GM21619 (cell line): ENCODE measurements at regions not wholly inside any gene's neighbourhood (a gene's known extent, or its start where the extent isn't known, plus 50 kb on each side); places are given as distances from the start of the nearest gene placed in this dataset.
"Not testable (repeated sequence)": the region's sequence is repeated elsewhere in the genome, so short reads cannot be mapped to it uniquely, and the experiment has no call there.

Source experiments
- ATAC-seq: cut with Tn5 transposase; IDR thresholded peaks from one replicate; pipeline ENCODE4 v1.9.1; 2021; ENCODE audit not compliant: unreplicated experiment

DNA sequence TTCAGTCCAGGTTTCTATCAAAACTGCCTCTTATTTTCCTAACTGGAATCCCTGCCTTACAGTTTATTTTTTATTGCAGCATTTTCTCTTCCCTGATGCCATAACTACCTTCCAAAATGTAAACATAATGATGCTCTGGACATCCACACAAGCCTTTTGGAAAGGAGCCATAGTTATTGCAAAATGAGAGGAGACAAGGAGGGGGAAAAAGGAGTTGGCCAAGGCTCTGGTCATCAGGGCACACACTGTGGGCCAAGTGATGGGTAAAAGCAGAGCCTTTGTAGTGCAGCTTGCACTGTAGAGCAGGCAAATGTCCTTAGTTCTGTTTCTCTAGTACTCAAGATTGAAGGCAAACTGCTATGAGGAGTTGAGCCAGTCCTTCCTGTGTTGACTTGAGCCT, 289.3 kb upstream of the MTPN start:
- ATAC-seq, result no peak

DNA sequence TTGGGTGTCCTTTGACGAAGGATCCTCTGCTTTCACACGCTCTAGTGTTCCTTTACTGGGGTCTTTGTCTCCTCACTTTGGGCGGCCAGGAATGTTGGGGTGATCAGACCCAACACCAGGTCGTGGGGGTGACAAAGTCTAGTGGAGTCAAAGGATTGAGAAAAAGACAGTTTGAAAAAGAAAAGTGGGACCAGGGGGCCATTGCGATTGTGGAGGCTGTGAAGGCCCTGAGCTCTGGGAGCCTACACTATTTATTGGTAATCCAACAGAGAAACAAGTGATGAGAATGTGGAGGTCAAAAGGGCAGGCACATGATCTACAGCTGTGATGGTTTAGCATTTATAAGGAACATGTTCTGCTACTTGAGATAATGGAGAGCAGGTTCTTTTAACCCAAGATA, 287.1 kb upstream of the MTPN start:
- not testable (repeated sequence) for ATAC-seq

DNA sequence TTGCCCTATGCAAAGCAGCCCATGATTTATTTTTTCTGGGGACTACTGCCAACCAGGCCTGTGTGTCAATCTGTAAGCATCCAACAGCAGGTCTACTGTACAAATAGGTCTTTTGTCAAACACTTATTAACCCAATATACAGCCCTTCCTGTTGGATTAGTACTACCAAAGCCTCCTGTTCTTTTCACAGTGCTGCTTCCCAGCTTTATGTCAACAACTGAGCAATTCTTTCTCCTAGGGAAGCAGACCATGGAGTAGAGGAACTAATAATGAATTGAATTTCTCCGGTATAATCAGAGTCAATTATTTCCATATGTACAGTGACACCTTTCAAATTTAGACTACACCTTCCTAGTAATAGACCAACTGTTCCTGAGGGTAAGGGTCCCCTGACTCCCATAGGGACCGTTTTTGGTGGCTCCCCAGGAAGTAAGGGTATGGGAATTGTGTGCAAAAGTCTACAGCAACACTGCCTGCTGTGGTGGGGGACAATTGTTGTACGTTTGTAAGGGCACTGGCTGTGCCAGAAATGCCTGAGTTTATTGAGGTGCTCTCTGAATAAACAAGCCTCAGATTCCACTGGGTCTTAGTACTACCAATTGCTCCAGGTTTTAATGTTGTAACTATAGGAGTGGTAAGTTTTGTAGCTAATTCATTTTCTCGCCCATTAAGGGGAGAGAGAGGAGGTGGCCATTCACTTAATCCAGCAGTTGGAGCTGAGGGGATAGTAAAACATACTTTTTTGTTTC, 286.1 kb upstream of the MTPN start:
- ATAC-seq, result not testable (repeated sequence)

DNA sequence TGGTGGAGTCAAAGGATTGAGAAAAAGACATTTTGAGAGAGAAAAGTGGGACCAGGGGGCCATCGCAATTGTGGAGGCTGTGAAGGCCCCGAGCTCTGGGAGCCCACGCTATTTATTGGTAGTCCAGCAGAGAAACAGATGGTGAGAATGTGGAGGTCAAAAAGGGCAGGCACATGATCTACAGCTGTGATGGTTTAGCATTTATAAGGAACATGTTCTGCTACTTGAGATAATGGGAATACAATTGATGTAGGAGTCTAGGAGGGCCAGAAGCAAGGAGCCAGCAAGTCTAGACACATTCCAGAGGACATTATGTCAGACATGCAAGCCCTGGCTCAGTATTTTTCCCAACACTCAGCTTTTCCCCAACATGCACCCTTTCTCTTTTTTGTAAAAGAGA, 283.4 kb upstream of the MTPN start:
- not testable (repeated sequence) for ATAC-seq

DNA sequence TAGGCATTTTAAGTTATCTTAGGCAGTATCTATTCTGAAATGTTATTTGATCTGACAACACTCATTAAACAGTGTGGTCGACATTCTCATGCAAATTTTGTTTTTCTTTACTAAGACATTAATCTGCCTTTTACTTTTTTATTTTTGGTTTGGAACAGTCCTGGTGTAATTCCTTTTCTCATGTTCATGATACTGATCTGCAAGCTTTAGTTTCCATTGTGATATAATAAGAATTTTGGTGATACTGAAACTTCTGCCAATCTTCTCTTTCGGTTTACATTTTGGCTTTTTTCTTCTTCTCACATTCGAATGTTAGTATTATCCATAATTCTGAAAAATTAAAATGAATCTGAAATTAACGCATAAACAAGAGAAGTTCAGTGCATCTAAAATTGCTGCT, 281.9 kb upstream of the MTPN start:
- no peak for ATAC-seq

DNA sequence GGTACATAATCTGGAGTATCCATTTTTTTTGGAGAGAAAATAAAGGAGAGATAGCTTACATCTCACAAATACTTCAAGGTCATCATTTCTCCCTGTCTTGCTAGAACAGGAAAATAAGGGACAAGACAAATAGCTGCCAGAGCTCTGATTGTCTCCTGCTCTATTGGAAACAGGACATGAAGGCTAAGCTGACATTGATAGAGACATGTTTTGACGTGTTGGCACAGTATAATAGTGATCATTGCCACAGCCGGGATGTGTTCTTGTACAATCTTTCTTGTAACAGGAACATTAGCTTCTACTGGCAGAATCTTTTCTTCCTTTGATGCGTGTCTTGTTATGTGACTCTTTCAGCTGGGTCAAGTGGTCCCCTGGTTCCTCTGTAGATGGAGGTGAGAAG, 279.3 kb upstream of the MTPN start:
- no peak for ATAC-seq

DNA sequence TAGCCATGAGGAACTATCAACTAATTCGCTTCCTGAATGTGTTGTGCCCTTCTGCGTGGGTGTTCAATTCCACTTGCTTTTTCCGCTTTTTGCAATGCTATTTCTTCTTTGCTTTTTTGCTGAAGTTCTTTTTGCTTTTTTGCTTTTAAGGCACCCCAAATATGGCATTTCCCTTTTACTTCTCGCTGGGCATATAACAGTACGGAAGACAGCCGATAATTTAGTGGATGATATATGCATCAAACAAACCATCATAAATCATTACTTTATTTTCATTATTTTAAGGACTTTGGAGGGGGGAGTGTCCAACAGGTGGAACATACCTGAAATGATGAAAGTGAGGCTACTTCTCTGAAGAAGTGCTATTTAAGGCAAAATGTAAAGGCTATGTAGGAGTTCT, 277.0 kb upstream of the MTPN start:
- ATAC-seq, result no peak

DNA sequence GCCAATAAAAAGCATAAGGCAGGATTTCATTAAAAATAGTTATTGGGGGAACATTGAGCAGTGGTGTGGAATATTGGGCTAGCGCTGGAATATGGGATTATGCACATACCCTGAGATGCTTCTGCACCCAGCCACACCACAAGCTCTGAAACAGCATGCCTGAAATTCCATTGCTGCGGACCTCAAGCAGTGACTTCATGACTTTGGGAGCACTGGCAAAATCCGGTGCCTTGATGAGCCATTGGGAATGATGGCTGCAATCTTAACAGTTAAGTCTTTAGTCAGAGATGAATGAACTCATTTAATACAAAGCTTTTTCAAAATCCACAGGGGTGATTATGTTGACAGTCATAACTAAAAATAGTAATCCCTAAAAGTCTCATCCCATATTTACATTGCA, 274.7 kb upstream of the MTPN start:
- no peak for ATAC-seq

DNA sequence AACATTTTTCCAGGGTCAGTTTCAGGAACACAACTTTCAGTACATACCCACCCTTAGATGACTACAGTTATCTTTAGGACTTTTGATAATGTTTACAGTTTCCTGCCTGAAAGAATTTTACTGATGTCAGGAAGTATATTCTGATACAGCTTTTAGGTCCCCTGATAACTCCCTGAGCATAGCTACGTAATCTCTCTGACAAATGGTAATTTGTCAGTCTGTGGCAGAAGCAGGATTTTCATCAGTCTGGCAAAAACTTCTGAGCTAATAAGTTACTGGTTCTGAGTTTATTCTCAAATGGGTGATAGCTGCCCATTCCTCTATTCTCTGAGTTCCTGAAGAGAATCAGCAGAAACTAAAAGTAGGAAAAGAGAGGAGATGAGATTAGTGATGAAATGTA, 270.1 kb upstream of the MTPN start:
- no peak for ATAC-seq

DNA sequence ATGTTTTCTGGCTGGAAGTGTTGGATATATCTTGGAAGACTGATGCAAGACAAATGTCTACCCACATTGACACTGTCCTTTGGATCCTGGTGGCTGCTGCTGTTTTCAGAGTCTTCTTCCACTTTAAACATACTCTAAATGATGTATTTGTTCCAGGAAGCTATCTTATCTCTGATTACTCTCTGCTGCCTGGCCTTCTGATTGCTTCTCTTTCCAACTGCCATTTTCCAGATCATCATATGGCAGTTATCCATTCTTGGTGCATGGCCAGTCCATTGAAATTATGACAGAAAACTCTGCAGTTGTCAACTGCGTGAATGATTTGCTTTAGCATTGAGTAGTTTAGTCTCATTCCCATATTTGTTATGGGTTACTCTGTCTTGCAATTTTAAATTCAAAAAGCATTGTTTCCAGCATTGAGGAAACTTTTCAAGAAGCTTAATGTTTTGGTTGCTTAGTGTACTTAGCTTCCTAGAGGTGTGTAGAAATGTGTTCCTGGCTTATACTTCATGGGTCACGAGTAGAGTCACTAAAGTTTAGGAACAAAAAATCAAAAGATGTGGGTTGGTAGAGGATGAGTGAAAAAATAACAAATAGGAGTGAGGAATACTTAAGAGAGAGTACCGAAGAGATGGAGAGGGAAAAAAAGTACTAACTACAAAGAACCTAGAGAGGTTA, 268.3 kb upstream of the MTPN start:
- no peak for ATAC-seq

DNA sequence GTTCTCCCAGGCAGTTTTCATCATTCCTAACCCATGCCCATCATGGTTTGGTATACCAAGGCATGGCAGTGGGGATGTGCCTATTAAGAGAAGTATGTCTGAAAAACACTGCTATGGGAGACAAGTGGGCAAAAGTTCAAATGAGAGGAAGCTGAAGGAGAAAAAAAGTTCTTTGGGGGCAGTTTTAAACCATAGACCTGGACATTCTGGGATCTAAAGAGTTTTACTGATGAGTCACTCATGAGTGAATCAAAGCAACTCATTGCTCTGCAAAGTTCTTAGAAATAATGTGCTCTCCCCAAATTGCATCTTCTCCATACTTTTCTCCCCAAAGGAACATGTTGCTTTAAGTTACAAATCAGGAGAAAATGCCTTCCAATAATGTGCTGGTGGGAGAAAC, 256.9 kb upstream of the MTPN start:
- ATAC-seq, result no peak

DNA sequence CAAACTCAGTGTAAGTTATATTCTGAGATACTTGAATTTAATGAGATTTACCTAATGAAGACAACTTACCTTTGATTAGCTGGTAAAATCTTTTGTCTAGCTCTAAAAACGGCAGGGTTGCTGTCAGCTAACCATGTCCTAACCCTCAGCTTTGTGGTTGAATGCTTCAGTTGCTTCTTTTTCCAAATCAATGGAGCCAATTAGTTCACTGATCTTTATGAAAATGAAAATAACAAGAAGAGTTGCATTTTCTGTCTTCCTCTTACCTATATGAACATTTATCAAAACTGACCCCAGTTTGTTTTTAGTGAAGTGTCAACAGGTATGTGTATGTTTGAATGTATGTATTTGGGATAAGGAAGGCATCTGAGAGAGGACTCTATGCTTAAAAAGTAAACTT, 253.1 kb upstream of the MTPN start:
- ATAC-seq, result no peak

DNA sequence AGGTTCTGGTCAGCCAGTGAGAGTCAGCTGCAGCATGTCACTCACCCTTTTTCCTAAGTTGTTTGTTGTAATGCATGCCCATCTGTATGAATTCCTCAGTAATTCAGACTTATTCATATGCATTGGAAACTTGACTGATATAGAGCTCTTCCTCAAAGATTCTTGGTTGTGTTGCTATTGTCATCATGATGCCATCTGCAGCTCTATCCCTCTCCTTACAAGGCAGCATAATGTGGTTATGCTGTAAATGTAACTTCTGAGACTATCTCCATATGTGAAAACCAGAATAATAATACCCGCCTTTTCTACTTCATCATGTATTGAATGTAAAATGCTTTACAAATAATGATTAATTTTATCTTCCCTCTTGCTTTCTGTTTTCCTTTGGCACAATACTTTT, 252.6 kb upstream of the MTPN start:
- no peak for ATAC-seq

DNA sequence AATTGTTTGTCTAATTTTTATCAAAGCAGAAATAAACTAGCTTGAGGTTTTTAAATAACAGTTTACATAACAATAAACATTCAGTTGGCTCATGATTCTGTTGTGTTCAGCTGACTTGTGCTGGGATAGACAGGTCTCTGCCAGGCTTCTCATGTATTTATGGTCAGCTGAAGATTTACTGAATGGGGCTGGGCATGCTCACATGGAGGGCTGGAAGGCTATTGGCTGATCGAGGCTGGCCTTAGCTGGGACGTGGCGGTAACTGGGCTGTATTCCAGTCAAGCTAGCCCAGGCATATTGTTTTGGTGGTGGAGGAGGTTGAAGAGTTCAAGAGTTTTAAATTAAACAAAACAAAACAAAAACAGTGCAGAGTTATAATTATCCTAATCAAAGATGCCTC, 251.0 kb upstream of the MTPN start:
- no peak for ATAC-seq

DNA sequence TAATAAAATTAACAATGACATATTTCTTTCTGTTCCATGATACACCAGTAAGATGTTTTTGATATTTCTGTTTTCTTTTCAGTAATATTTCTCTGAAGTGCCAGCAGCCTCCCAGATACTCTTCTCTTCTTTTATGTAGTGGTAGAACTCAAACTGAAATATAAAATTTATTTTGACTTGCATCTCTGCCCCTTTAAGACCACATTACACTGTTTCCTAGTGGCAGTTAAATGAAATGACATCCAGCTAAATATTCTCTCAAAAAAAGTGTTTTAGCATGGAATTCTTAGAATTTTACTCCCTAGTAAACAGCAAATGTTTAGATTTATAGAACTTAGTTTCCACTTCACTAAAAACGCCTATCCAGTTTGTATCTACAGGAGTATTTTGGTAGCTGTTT, 237.2 kb upstream of the MTPN start:
- no peak for ATAC-seq

DNA sequence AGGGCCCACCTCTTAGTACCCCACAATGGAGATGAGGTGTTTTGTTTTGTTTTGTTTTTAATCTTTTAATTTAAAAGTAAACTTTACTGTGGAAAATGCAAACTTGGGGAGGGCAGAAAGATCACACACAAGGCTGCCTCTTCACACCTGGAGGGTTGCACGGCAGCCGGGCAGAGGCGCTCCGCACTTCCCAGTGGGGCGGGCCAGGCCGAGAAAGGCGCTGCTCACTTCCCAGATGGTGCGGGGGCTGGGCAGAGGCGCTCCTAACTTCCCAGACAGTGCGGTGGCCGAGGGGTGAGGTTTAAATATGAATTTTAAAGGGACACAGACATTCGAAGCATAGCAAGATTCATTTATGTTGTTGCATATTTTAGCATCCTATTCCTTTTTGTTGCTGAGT, 235.9 kb upstream of the MTPN start:
- no peak for ATAC-seq

DNA sequence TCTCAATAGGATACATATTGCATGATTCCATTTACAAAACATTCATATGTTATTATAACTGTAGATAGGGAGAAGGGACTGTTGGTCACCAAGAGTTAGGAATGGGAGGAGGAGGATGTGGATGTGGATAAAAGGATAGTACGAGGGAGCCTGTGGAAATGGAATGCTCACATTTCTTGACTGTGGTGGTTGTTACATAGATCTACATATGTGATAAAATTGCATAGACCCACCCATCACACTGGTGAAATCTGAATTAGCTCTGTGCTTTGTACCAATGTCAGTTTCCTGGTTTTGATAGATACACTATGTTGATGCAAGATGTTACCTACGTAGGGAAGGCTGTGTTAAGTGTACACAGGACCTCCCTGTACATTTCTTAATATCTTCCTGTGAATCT, 233.5 kb upstream of the MTPN start:
- no peak for ATAC-seq

DNA sequence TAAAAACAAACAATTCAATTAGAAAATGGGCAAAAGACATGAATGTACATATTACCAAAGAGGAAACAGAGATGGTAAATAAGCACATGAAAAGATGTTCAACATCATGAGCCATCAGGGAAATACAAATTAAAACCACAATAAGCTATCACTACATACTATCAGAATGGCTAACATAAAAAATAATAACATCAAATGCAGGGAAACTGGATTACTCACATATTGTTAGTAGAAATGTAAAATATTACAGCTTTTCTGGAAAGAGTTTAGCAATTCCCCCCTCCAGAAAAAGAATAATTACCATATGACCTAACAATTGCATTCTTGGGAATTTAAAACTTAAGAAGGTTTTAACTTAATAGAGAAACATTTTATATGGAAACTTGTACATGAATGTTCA, 232.9 kb upstream of the MTPN start:
- no peak for ATAC-seq

DNA sequence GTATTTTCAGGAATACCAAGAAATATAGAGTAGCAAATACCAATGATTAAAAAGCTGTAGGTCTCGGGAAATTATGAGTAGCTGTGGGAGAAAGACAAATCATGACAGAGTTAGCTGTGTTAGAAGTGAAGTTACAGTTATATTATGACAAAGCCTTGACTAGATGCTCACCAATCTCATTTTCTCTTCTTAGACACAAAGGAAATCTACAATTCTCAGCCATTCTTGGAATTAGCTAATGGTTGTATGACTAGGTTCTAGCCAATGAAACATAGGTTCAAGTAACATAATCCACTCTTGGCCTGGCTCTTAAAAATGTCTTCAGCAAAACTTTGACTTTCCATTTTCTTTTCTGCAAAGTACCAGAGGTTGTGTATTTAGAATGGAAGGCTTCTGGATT, 228.8 kb upstream of the MTPN start:
- ATAC-seq, result no peak

DNA sequence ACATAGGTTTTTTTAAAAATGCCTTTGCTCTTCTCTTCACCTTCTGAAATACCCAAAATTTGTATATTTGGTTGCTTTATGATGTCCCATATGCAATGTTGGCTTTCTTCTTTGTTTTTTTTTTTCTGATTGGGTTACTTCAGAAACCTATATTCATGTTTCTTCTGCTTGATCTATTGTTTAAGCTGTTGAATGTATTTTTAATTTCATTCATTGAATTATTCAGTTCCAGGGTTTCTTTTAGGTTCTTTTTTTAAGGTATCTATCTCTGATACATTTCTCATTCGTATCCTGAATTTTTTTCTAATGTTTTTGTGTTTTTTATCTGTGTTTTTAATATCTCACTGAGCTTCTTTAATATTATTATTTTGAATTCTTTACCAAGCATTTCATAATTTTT, 221.0 kb upstream of the MTPN start:
- no peak for ATAC-seq

DNA sequence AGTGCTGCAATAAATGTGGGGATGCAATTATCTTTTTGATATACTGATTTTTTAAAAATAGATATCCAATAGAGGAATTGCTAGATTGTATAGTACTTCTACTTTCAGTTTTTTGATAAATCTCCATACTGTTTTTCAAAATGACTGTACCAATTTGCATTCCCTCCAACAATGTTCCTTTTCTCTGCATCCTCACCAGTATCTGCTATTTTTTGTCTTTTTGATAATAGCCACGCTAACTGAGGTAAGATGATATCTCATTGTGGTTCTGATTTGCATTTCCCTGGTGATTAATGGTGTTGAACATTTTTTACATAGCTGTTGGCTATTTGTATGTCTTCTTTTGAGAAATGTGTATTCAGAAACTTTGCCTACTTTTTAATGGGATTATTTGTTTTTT, 217.7 kb upstream of the MTPN start:
- ATAC-seq, result no peak

DNA sequence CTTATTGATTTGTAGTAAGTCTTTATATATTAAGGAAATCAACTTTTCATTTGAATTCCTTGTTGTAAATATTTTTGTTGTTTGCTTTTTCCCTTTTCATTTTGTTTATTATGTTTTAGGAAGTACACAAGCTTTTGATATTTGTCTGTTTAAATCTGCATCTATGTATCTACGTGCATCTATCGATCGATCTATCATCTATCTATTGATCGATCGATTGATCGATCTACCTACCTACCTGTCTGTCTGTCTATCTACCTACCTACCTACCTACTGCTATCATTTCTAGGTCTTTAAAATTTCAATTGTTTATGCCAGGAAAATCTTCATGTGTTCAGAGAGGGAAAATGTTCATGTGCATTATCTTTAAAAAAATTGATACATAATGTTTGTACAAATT, 216.8 kb upstream of the MTPN start:
- no peak for ATAC-seq

DNA sequence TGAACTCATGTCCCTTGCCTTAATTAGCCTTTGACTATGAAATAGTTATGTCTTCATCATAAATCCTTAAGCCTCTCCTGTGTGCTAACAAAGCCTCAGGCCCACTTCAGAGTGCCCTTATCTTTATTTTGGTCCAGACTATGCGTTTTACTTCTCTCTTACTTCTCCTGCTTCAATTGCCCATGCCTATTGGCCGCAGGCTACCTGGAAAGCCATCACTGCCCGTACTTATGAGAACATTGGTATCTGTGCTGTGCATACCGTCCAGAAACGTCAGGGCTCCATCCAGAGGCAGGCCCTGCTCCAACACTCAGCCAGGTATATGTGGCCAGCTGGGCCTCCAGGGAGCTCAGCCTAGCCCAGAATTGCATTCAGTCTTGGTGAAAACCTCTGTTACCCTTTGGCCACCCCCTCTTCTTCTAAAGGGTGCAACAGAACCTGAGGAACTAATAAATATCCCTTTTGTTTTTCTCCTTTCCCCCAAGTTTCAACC, 212.4 kb upstream of the MTPN start:
- ATAC-seq, result no peak
